Epidermal melanocyte (primary cell): ENCODE measurements at regions not wholly inside any gene's neighbourhood (a gene's known extent, or its start where the extent isn't known, plus 50 kb on each side); places are given as distances from the start of the nearest gene placed in this dataset.

Experiments
- DNase-seq: peaks from one replicate; pipeline ENCODE4 v3.0.0; 2011; ENCODE audit warnings: low spot score; ENCODE audit not compliant: insufficient read length

DNA sequence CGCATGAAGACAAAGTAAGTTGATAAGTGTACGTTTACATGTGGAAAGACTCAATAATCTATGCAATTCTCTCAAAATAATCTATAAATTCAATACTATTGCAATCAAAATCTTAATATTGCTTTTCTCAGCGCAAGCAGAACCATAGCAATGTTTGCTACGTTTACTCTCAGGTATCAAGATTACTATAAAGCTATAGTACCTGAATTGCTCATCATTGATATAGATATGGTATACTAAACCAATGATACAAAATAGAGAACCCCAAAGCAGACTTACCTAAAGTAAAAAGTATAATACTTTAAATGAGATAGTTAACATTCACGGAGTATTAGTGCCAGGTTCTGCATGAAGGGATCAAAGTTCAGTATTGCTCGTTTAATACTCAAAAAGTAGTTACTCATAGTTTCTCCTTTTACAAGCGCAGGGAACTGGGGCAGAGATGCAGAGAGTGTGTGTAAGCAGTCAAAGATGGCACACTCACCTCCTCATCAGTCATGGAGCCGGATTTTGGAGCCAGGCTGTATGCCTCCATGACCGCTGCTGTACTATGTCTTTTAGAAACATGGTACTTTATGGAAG, 391.0 kb upstream of the ID2 start:
- no peak for DNase-seq

DNA sequence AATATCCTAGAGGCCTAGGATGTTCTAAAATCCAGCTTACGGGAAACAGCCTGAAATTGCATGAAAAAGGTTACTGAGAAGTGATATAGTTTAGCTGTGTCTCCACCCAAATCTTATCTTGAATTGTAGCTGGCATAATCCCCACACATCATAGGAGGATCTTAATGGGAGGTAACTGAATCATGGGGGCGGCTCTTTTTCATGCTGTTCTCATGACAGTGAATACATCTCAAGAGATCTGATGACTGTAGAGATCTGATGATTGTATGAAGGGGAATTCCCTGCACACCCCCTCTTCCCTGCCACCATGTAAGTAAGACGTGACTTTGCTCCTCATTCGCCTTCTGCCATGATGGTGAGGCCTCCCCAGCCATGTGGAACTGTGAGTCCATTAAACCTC, 385.6 kb upstream of the ID2 start:
- no peak for DNase-seq

DNA sequence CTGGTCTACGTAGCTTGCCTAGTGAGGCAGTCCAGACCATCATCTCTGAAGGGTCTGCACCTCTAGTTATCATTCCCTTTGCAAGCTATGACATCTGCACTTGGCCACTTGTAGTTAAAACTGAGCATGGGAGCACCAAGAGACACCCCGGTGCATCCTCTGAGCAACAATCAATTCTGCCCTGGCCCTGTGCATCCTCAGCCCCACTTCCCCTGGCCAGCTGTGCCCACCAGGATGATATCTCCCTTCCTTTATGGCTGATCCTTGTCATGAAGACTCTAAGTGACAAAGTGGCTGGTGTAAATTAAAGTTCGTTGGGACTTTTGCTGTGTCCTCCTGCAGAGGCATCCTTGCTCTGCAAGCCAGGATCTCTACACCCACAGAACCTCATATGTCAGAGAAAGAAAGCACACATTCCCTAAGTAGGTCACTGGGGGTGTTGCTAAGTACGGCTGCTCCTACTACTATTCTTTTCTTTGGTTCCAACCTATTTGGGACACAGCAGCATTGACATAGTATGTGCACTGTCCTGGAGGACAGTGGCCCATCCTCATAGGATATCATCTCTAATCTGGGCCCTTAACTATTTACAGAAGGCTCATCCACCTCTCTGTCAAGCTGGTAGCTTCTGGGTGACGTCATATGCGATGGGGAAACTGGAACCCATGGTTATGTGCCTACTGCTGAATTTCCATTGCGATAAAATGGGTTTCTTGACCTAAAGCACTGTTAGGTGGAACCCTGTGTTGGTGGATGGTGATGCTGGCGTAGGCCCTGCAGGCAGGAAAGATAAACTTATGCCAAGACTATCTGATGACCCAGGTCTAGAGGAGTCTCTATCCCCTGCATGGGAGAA, 384.3 kb upstream of the ID2 start:
- no peak for DNase-seq

DNA sequence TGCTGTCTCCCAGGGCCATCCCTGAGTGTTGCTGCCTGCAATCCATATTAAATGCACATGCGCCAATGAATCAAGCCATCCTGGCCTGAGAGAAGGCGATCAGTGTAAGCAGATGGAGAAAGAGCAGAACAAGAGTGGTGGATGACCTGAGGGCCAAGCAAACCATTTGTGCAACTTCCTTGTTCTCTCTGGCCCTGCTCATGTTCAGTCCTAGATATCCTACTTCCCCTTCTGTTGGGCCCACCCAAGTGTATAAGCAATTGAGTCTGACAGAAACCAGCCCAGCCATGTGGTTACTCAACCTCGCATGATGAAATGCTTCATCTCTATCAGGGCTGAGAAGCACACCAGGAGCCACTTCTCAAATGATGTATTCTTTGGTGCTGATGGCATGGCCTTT, 383.1 kb upstream of the ID2 start:
- DNase-seq, result no peak

DNA sequence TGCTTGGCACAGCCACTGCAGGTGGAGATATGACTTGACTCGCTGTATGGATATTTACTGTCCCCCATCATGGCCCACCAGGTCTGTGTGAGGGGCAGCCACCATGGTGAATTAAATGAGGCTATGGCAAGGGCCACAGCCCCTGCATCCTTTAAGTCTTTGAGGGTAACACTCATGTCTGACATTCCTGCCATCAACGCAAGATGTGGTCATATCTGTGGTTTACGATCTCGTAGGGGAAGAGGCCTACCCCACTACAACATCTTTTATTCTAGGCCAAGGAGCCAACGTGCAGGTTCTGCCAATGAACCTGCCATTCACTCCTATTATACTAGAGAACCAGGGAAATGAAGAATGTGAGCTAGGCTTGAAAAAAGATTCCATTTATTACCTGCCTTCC, 381.6 kb upstream of the ID2 start:
- no peak for DNase-seq

DNA sequence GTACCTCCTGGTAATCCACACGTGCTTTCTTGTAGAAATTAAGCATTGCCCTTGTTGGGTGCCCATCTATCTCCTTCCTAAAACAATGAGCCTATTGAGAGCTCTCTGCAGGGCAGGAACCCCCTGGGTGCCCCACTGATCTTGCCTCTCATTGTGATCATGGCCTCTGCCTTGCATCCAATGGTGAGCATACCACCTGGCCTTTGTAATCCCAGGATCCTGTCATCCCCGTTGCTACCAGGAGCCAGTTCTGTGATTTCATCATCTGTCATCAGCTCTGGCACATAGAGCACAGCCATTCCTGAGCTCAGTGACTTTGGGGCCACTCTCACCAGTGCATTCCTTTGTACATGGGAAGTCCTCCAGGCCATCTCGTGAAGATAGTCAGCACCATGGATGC, 381.0 kb upstream of the ID2 start:
- no peak for DNase-seq

DNA sequence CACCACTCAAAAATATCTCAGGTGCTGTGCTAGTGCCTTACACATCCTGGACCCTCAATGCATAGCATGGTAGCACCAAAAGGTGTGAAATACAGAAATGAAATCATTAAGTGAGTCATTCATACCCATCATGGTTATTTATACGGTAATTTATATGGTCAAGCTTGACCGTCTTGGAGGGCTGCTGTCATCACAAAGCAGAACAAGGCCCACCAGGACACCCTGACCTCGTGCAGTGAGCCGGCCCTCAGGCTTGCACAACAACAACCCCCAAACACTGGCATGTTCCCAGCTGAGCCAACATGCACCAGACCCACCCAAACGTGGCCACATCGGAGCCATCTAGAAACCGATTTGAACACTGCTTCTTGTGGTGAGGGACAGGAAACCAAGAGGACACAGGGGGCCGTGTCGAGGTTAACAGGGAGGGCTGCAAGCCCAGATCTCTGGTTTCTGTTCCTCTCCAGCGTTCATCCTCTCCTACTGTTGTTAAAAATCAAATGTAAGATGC, 378.5 kb upstream of the ID2 start:
- no peak for DNase-seq

DNA sequence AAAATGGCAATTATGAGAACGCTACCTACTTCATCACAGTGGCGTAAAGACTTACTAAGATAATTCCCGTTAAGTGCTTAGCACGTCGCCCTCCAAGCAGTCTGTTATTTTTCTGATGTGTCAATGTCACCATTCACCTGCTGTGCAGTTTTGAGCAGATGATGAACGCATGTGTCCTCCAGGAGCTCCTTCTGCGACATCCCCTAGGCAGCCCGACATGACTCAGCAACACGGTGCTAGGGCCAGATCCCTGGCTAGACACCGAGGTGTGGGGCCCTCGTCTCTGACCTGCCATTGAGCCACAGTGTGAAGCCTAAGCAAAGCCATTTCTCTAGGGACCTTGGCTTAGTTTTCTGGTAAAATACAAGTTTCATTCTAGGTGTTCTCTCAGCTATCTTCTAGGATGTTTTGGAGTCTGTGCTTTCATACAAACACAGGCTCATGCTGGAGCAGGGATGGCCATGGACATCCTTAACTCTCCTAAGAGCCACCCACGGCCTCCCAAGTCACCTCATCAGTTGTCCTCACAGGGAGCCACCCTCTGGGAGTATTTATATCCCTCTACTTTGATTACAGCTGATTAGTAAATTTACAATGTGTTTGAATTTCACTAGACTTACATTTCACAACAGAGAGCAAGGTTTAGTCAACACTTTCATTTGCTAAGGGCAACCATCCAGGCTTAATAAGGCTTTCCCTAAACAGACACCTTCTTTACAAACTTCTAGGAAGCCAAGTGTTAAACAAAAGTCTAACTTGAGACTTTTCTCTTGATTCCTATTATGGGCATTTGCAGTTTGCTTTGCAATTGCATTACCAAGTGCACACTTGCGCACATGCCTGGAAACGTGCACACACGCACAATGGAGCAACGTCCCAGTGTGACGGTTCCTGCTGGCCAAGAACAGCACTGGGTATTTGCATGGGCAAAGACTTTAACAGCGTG, 376.8 kb upstream of the ID2 start:
- no peak for DNase-seq

DNA sequence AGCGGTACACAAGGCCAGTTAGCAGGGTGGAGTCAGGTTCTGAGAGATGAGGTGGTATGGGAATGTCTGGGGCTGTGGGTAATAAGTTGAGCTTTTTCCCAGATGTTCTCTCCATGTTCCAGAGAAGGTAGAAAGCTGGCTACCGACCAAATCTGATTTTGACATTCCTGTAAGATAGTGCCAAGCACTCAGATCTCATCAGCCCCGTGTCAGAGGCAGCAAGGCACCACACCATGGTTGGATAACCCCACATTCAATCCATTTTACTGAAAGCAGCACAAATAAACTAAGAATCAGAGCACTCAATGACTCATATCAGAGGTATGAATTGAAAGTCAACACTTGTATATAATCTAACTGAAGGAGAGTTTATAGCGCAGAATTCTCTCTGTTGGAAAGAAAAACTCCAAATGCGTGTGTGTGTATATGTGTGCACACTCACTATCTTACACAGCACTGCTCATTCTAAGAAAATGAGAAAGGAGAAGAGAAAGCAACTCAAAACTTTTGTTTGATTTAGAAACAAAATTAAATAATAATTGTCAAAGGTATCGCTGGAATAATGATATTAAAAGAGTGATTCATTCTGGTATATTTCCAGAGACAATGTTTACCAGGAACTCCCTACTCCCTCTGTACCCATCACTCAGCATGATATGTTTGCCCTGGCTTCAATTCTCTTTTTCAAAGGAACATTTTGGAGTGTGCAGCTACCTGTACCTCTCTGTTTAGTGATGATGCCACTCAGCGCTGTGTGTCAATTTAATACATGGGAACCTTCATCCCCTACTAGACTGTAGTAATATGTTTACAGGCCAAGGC, 375.1 kb upstream of the ID2 start:
- no peak for DNase-seq

DNA sequence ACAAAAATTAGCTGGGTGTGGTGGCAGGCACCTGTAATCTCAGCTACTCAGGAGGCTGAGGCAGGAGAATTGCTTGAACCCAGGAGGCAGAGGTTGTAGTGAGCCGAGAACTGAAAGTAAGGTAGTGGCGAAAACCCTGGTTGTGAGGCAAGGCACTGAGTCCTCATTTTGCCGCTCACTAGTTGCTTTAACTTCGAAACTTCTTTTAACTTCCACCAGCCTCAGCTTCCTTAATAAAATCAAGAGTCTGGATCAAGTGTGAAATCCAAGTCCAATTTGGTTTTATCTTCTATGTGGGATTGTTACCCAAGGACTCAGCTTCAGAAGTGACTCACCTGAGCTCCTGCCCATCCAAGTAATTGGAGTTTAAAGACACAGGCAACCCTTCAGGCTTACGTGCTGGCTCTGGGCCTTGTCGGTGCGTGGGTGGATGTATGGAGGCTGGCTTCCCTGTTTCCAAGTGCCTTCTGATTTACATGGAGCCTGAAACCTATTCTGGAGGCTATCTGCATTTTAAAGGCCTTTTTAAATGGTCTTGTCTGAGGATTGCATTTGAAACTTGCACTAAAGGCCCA, 374.2 kb upstream of the ID2 start:
- no peak for DNase-seq

DNA sequence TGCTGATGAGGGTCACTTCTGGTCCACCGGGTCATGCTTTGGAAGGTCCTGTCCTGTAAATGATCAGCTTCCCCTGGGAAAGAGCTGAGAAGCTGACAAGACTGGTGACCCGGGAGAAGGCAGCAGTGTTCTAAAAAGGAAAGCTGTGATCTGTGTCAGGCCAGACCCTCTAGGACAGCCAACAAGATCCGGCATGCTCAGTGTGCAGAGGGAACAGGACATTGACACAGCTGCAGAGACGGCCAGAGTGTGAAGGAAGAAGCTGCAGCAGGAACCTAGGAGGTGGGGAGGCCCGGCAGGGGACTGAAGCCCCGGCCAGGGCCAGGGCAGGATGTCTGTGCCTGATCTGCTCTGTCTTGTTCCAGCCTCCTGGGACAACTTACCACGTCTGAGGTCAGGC, 372.7 kb upstream of the ID2 start:
- DNase-seq, result no peak

DNA sequence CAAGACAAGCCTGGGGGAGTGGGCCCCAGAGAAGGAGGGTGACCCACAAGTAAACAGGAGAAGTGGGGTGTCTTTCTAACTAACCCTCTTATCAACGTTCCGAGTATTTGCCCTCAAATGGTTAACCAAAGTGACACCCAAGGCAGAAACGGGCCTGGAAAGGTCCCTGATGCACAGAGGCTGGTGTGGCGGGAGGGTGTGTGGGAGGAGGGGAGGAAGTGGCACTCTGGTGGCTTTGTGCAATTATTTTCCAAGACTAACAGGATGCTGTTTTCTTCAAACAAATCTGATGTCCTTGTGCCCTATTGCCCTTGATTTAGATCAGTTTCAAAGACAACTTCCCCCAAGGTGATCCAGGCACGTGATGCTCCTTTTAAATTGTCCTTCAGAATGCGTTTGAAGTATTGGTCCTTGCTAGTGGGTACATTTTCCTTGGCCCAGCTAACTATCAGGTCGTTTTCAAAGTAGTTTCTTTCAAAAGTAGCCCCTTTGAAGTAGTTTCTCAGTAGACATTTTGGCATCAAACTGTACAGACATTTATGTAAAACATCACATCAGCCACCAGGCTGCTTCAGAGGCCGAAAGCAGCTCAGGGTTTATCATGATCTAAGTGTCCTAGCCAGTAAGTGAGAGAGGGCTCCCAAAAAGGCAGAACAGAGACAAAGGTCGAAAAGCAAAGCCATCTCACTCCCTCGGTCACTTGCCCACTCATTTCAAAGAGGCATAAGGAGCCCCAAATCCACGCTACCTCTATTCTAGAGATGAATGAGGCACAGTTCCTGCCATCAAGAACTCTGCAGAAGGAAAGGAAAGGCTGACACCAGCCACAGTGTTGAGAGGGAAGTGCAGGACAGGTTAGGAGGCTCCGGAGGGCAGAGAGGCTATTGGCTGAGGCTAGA, 371.1 kb upstream of the ID2 start:
- no peak for DNase-seq

DNA sequence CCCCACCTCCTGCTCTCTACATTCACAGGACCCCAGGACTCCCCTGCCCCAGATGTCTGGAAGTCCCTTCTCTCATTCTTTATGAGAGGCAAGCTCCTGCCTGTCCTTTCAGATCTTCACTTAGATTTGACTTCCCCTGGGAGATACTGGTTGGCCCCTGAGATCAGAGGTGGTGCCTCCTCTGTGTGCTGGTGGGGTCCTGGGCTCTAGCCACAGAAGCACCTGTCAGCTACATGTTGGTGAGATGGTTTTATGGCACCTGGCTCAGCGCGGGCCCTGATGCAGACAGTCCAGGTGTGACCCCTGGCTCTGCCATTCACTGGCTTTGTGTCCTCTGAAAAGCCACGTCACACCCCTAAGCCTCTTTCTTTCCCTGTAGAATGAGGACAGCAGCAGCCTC, 369.6 kb upstream of the ID2 start:
- no peak for DNase-seq

DNA sequence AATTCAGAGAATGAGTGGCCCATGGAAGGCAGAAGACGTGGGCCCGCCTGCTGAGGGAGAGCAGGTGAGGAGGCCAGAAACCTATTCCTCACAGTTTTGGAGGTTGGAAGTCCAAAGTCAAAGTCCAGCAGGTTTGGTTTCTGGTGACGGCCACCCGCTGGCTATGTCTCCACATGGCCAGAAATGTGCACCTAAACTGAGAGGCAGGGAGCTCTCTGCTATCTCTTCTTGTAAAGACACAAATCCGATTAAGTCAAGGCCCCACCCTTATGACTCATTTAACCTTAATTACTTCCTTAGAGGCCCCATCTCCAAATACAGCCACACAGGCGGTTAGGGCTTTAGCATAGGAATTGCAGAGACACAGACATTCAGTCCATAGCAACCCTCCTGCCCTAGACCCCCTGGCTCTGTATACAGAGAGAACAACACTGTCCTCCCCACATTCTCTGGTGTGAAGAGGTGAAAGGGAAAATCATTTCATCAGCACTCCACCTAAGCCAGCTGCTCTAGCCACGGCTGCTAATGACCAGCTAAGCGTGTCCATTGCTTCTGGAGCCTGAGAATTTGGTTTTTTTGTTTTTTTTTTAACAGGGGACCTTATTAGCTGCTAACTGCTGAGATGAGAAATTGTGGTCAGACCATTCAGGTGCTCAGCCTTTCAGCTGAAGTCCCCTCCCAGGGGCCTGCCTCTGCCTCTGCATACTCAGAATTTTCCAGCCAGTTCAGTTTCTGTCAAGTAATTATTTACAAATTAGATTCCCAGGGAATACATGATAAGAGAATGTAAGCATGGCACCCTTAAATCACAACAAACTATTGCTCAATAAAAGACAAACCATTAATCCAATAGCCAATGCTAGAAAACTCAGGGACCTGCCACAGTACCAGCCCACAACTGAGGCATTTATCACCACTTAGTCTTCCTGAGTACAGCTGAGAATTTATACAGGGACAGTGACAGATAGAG, 368.7 kb upstream of the ID2 start:
- DNase-seq, result no peak

DNA sequence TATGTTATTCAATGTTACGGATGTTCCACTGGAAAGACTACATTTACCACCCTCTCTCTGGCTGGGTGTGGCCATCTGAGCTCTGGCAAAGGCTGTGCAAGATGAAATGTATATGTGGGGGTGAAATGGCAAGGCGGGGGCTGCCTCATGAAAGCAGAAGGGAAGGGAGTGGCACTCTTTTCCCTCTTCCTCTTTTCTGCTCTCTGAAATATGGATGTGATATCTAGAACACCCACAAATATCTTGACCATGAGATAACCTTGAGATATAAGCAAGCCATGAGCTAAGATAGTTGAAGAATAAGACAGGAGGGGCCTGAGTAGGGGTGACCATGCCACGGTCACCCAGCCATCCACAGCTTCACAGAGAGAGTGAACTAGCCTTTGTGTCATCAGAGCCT, 367.8 kb upstream of the ID2 start:
- no peak for DNase-seq

DNA sequence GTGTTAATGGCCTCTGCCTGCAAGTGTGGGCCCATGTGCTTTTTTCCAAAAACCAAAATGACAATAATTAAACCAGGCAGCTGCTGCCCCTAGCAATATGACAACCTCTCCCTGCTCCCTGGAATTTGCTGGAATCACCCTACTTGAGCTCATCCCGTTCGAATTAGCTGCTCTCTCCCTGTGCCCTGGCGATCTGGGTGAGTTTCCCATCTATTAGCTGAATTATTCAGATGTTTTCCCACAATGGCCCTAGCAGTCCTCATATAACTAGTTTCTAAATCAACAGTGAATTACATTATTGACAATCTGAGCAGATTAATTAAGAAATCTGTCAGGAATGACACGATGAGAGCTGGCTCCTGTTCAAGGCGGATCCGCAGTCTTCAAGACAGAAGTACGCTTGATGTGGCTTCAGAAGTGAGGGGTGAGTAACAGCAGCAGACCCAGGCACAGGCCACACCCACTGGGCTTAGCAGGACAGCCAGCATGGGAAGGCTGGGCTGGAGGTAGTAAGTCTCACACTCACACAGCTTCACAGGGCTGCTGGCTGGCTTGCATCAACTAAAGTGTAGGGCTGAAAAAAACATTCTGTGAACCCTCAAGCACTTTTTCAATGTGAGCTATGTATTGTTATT, 366.2 kb upstream of the ID2 start:
- DNase-seq, result no peak

DNA sequence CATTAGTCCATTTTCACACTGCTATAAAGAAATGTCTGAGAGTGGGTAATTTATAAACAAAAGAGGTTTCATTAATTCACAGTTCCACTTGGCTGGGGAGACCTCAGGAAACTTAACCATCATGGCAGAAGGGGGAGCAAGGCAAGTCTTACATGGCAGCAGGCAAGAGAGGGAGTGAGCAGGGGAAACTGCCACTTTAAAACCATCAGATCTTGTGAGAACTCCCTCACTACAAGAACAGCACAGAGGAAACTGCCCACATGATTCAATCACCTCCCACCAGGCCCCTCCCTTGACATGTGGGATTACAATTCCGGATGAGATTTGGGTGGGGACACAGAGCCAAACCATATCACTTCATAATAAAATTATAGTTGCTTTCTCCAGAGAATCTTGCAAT, 365.5 kb upstream of the ID2 start:
- DNase-seq, result no peak

DNA sequence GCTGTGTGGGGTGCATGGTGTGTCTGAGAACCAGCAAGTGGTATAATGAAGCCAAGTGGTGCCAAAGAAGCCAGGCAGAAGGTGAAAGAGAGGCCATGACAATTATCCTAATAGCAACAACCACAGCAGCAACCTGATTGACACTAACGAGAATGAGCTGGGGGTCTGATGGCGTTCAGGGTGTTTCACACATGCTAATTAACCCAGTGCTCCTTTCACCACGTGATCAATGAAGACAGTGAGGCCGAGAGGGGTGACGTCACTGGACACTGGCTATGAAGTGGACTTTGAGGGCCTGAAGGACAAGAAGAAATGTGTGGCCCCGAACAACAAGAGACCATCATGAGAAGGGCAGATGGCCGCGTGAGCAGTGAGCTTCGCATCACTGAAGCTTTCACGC, 364.4 kb upstream of the ID2 start:
- DNase-seq, result no peak
